ENCODE measurements at regions not wholly inside any gene's neighbourhood (a gene's known extent, or its start where the extent isn't known, plus 50 kb on each side); places are given as distances from the start of the nearest gene placed in this dataset.
"Not testable (repeated sequence)": the region's sequence is repeated elsewhere in the genome, so short reads cannot be mapped to it uniquely, and the experiment has no call there.

DNA sequence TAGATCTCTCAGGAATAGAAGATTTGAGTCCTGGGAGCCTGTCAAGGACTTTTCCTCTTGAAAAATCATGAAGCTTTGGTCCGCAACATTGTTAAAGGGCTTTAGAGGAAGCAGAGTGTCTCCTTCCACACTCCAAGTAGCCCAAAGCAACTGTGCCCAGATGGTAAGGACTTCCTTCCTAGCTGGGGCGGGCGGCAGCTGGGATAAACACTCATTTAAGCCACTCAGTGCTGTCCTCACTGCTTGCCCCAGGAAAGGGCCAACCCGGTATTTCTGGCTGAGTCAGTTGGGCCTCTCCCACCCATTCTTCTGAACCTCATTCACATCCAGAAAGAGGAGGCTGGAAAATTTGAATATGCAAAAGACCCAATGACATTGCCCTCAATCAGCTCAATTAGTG lies 144.3 kb downstream of the CHIC2 start:
- peak; percentile 39 for DNase-seq

DNA sequence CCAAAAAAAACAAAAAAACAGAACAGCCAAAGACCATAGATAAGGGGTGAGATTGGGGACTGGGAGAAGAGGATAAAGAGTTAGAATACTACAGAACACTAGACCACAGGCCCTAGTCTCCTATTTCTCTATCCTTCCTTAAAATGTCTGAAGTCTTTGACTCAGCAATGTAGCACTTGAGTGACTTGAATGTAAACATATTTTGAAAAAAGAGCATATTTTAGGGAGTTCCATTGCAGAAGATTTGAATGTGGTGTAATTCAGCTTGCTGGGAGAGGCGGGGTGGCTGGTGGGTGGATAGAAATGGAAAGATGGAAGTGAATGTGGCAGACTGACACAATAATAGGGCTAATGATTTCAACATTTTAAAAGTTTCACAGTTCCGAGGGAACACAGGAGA lies 144.9 kb downstream of the CHIC2 start:
- peak; percentile 69 for DNase-seq

DNA sequence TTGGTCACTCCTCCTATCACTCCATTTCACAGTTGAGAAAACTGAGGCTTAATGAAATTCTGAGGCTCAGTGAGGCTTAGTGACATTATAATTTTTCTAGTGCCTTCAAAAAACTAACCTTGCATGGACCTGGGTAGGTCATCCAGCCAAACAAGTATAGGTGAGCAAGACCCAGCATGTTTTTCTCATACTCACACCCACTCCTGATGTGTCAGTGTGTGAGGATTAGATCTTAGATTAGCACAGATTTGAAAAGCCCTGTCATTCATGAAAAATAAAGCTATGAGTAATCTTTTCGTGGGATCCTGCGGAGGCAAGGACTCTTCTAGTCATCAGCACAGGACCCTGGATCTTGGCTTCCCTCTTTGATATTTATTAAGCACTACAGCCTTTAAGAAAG lies 146.7 kb downstream of the CHIC2 start:
- no peak for DNase-seq

DNA sequence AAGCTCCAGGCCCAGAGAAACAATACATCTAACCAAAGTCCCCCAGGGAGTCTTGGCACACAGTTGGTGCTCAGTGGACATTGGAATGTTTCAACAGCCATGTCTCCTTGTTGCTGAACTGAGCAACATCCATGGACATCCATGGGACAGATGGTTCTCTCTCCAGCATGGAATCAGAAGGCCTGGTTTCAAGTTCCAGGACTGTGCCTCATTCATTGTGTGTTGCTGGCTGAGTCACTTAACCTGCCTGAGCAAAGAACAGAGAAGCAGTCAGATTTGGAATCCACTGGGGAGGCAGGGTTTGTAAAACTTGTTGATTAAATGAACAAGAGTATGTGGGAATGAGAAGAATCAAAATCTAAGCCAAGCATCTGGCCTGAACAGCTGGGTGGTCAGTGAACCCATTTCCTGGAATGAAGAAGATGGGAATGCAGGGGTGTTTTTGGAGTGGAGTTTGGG lies 147.9 kb downstream of the CHIC2 start:
- DNase-seq, result no peak

DNA sequence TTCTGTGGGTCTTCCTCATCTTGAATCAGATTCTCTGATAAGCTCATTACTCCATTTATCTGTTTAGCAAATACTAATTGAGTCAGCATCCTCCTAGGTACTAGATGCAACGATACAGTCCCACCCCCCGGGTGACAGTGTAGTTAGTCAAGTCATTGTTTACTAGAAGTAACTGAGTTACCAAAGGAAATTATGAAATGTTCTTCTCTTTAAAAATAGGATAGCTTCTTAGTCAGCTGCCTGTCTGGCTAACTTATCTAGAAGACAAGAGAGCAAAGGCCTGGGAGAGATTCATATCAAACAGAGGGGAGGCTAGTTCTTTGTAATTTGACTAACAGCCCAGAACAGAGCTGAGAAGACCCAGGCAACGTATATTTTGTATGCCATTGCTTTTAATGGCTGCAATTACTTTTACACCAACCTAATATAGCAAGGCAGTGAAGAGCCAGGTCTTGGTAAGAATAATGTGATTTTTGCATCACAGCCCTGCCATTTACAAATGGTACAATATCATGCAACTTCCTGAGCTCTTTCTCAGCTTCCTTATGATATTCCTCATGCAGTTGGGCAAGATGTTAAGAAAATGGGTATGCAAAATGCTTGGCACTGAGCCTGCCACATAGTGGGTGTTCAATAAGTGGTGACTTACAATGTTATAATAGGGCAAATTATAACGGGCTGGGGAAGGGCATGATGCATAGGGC lies 149.9 kb downstream of the CHIC2 start:
- peak; percentile 79 for DNase-seq

DNA sequence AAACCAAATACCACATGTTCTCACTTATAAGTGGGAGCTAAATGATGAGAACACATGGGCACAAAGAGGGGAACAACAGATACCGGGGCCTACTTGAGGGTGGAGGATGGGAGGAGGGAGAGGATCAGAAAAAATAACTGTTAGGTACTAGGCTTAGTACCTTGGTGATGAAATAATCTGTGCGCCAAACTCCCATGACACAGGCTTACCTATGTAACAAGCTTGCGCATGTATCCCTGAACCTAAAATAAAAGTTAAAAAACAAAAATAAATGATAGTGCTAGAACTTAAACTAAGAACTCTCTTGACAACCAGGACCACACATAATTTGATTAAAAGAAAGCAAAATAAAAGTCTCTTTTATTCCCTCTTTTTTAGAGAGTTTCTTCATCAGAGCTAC lies 150.6 kb downstream of the CHIC2 start:
- DNase-seq, result no peak

DNA sequence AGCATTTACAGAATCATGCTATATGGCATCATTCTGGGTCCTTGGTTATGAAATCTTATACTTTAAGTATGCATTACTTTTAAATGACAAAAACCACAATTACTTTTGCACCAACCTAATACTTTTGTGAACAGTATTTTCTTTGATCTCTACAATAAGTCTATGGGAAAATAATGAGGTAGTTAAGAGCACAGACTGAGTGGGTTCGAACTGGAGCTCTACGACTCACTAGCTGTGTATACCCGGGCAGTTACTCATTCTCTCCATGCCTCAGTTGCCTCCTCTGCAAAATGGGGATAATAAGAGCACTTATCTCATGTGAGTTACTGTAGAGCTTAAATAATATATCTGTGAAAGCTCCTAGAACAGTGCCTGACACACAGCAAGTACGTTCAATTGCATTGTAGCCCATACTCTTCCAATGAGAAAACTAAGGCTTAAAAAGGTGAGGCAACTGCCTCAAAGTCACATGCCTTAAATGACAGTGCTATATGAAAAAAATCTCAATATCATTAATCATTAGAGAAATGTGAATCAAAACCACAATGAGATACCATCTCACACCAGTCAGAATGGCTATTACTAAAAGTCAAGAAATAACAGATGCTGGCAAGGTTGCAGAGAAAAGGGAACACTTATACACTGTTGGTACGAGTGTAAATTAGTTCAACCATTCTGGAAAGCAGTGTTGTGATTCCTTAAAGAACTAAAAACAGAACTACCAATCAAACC lies 151.5 kb downstream of the CHIC2 start:
- DNase-seq, result no peak

DNA sequence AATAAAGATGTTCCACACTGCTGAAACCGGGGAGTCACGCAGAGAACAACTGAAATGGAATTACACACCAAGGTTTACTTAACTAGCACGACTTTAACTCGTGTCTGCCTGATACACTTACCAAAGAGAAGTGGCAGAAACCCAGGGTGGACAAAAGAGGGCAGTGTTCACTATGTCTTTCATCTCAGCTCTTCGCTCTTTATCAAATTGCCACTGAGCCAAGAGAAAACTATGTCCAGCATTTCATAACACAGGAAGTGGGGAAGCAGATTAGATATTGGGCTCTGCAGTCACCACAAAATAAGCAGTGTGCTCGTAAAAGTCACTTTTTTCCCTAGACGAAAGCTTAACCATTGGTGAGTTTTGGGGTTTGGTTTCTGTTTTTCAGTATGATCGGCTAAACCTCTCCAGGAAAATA lies 155.7 kb downstream of the CHIC2 start:
- peak; percentile 95 for DNase-seq

DNA sequence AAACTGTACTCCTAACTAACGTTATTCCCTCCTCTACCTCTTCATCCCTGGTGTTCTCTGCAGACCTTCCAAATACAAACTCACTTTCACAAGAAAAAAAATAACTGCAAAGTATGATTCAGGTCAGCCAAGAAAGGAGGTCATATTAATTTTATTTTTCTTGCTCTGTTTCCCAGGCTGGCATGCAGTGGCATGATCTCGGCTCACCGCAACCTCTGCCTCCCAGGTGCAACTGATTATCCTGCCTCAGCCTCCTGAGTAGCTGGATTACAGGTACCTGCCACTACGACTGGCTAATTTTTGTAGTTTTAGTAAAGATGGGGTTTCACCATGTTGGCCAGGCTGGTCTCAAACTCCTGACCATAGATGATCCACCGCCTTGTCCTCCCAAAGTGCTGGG lies 156.6 kb downstream of the CHIC2 start:
- no peak for DNase-seq

DNA sequence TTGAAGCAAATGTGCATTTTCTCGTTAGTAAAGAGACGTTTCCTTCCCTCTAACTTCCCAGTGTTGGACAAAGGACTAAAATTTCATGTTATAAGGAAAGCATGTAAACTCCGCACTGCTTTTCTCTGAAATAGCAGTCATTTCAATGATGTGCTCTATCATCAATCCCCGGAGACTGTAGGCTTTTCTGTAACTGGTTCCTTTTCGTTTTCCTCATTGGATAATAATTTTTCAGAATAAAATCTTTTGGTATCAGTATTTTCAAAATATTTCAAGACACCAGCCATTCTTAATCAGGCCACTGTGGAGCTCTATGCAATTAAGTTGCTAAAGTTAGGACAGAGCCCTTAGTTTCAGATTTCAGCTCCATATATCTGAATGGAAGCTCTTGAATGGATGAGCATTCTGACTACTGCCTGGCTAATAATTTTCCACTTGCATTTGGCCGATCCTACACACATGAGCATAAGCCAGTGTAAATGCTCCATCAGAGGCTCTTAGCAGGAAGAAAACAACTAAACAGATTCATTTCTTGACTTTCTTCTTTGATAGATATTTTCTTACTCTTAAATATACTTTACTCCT lies 157.7 kb downstream of the CHIC2 start:
- no peak for DNase-seq

DNA sequence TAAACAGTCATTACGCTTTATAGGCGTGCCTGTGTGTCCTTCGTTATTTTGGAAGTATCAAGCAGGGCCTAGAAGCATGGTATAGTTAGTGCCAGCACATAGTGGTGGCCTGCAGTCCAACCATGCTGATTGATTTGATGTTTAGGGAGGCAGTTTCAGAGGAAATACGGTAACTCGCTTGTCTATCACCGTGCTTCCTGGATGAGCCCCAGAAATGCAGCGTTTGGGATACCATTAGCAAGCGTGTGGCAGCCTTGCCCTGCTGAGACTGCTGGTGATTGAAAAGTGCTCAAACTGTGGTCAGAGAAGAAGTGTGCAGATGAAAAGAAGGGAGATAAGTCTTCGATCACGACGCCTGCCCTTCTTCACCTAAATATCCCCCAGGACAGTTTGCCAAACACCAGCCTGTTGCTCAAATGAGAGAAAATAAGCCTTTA lies 158.4 kb downstream of the CHIC2 start:
- DNase-seq, result peak; percentile 80

DNA sequence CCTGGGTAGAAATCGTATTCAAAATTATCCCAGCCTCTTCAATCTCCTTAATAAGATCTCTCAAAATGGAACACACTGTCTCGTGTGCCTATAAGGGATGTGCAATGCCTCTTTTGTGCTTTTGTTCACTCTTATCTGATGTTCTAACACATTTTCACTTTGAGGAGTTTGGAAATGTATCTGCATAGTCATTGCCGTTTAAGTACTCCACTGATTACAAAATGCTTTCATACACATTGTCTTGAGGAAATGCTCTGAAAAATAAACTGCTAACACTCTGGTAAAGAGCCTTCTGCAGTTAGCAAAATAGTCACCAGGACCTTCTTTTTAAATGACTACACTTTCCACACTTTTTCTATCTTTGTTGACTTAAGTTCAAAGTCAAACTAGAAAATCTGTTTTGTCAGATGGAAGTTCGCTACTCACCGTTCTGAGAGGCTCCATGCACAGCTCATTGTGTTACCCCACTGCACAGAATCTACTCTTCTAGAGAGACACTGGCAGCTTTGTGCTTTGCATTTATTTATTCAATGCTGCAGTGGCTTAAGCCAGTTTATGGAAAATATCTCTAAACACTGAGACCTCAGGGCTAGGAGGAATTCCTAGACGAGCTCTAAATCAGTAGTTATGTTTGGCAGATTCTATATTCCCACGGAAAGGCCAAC lies 159.0 kb downstream of the CHIC2 start:
- DNase-seq, result peak; percentile 78

DNA sequence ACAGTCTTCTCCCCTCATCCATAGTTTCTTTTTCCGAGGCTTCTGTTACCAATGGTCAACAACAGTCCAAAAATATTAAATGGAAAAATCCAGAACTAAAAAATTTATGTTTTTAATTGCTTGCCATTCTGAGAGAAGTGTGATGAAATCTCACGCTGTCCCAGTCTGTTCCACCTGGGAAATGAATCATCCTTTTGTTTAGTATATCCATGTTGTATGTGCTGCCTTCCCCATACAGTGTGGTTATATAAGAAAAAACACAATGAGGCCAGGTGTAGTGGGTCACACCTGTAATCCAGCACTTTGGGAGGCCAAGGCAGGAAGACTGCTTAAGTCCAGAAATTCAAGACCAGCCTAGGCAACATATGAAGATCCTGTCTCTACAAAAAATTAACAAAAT lies 161.6 kb downstream of the CHIC2 start:
- no peak for DNase-seq

DNA sequence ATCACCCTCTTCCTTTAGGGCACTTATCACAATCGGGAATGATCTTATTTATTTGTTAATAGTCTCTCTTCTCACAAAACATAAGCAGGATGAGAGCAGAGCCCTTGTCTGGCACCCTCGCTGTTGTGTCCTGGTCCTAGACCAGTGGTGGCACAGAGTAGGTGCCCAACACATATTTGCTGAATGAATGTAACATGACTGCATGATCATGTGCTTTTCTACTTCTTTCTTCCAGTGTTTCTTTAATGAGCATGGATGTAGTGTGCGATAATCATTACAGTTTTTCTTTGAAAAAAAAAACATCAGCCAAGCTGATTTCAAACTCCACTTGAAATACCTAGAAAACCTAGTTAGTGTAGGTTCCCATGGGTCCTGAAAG lies 164.1 kb downstream of the CHIC2 start:
- DNase-seq, result no peak

DNA sequence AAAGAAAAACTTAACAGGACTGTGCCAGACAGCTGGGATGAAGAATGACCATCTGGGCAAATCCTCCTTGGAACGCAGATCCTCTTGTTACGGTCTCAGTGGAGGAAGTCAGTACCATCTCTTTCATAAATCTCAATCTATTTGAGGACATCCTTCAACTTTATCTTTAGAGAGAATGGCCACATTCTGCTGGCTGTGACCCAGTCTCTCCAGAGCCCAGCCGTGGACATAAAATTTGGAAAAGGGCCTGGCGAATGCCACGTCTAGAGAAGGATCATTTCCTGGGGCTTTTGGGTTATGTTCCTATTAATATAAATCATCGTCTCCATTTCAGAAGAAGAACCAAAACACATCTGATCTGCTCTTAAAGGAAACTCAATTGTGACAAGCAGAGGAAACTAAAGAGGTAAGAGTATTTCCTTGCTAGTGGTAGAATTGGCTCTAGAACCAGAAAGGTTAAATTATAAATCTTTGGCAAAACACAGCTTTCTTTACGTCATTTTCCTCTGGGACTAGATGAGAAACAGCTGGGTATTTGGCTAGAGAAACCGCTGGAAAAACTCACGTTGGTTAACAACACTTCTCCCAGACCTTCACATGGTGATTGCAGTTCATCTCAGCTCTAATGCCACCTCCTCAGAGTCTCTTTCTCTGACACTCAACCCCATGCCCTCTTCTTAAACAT lies 164.7 kb downstream of the CHIC2 start:
- DNase-seq, result no peak

DNA sequence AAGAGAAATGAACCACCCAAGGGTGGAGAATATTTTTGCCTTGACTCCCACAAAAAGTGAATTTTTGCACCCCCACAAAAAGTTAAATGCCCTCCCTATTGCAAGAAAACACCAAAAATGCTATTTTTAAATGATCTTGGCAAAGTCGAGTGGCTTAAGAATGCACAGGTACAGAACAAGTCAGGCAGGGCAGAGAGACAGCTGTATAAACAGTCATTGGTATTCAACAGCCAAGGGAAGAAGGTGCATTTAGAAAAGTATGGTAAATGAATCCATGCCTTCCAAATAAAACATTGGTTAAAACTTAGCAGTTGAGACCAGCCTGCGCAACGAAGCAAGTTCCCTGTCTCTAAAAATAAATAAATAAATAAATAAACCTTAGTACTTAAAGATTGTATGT lies 169.3 kb downstream of the CHIC2 start:
- no peak for DNase-seq

DNA sequence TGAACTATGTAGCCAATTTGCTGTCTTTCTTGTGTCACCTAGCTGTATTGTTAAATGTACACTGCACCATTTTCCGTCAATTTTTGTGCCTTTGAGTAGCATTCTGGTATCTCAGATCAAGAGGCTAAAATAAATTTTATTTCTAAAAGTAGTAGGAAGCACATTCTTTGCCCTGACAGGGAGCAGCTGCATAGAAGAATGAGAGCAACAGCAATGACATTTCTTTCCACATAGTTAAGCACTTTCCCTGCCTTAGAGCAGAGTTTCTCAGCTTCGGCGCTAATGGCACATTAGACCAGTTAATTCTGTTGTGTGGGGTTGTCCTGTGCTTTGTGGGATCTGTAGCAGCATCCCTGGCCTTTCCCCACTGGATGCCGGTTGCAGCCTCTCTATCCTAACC lies 173.9 kb downstream of the CHIC2 start:
- no peak for DNase-seq

DNA sequence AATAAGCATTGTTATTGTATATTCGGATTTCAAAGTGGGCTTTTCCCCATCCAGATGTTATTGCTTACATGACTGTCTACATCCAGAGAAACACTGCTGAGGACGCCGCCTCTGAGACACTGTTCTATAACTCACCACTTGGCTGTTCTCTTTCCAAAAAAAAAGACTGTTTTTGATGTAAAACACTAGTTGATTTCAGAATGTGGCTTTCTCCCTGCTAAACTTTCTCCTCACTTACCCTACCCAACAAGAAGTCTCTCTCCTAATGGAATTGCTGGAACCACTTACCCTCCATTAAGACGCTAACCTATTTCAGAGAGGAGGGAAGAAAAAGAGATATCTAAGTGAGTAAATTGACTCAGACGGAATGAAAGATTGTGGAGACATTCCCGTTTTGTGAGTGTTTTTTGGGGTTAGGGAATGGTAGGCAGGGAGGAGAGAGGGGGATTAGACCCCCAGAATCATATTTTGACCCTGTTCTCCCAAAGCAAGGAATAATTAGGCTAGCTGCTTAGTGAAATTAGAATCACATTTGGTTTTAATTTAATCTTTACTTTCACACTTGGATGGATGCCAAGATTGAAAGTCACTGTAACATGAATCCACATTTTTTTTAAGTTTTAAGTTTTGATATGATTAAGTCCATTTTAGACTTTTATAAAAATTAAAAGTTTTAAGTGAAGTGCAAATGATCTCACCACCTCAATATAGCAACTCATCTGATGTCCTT lies 174.9 kb downstream of the CHIC2 start:
- no peak for DNase-seq

DNA sequence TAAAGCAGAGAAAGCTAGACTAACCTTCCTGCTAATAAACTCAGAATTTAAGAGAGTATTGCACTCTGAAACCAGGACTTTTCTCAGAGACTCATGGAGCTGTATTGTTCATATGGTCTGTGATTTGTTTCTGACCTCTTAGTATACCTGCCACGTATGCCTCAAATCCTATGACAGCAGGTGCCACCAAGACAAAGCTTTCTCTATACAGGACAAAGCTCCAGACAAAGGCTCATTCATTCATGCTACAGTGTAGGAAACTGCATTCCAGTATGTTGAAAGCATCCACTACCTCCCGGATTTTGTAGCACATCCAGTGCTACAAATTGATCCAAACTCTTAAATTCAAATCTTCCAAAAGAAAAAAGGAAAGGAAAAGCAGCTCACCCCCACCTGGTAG lies 178.3 kb downstream of the CHIC2 start:
- DNase-seq, result no peak

DNA sequence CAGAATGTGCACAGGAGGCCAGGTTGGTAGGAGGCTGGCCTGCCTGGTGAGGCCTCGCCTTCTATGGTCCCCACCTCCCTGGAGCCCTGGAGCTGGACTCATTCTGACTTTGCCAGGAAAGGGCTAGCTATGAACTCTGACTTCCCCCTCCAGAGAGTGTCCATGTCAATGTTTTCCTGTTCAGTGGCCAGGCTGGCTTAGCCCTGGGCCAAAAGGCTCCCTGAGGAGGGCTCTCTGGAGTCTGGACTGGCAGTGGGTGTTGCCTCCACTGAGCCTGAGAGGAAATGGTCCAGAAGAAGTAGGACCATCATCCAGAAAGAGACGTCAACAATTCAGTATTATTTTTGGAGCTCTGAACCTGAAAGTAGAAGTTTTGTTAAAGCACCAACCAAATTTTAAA lies 178.7 kb downstream of the CHIC2 start:
- no peak for DNase-seq

DNA sequence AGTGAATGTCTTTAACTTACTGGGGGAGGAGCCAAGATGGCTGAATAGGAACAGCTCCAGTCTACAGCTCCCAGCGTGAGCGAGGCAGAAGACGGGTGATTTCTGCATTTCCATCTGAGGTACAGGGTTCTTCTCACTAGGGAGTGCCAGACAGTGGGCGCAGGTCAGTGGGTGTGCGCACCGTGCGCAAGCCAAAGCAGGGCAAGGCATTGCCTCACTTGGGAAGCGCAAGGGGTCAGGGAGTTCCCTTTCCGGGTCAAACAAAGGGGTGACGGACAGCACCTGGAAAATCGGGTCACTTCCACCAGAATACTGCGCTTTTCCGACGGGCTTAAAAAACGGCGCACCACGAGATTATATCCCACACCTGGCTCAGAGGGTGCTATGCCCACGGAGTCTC lies 187.3 kb downstream of the CHIC2 start:
- DNase-seq, result not testable (repeated sequence)

DNA sequence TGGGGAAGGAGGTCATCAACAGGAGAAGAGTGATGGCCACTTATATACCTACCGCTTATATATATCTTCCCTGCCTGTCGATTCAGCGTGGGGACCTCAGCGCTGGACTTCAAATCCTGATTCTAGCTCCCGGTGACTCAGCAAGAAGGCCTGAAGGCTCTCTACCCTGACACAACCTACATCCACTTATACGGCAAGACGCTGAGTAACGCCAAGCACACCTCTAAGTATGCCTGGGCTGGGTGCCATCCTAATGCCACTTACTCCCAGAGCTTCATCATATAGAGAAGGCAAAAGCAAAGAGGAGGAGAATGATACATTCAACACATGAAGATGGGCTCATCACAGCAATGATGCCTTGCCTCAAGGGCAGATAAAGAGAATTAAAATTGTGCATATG lies 198.3 kb downstream of the CHIC2 start:
- DNase-seq, result no peak

Data from hematopoietic multipotent progenitor cell treated with erythropoietin and hydrocortisone succinate and interleukin-3 and kit ligand, for 4 days (in vitro differentiated cells).